Activated T-helper 1 cell treated with anti-CD3 and anti-CD28 coated beads, Interleukin-12 subunit alpha, Interleukin-12 subunit beta, Interleukin-2, Interleukin-4 antibody, amounts not matched to agents 30 ng/mL and 10 ng/mL and 1 ng/mL, durations not matched to agents 14 hours and 24 hours and 36 hours (primary cell): ENCODE measurements at regions not wholly inside any gene's neighbourhood (a gene's known extent, or its start where the extent isn't known, plus 50 kb on each side); places are given as distances from the start of the nearest gene placed in this dataset.

Experiments used
- DNase-seq: peaks from one replicate; pipeline ENCODE4 v3.0.0; 2021; ENCODE audit warnings: low spot score
- H3K27ac Mint-ChIP-seq: one replicate; pipeline ENCODE4 v1.8.0; 2021; ENCODE audit warnings: mild to moderate bottlenecking, mixed read lengths
- H3K27me3 Mint-ChIP-seq: one replicate; pipeline ENCODE4 v1.8.0; 2022; ENCODE audit warnings: mild to moderate bottlenecking, moderate library complexity, mixed read lengths; ENCODE audit not compliant: insufficient read depth
- H3K36me3 Mint-ChIP-seq: one replicate; pipeline ENCODE4 v1.8.0; 2021; ENCODE audit warnings: low read depth, mixed read lengths
- H3K4me1 Mint-ChIP-seq: one replicate; pipeline ENCODE4 v1.8.0; 2021; ENCODE audit warnings: low read depth, mixed read lengths
- H3K4me3 Mint-ChIP-seq: one replicate; pipeline ENCODE4 v1.8.0; 2021; ENCODE audit warnings: mild to moderate bottlenecking, moderate library complexity, mixed read lengths
- H3K9me3 Mint-ChIP-seq: one replicate; pipeline ENCODE4 v1.8.0; 2021; ENCODE audit warnings: mixed read lengths
- intact Hi-C: fragments of 100-400 bp; cut with micrococcal nuclease; formaldehyde crosslinking; loops from one replicate; pipeline ENCODE4 v1.15.1; 2024

DNA sequence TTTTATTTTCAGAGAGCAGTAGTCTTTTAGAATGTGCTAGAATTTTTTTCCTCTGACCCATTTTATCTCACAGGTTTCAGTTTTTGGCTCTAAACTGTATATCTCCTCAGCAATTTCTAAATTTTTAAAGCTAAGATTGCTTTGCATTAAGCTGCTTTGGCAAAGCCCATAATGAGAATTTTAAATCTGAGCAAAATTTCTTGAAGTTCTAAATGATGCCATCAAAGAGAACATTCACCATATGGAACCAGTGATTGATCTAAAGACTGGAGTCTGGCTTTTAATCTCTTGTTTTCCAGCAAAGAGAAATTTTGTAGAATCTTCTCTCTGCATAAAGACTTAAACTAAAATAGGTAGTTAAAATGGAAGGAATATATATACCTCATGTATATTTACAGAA lies 313.6 kb downstream of the TBC1D32 start:
- Mint-ChIP-seq H3K27me3 (no peaks in the 10 kb centered on the region), H3K36me3 (no peaks in the 10 kb centered on the region), H3K4me3 (no peak overlapping the region), H3K27ac (no peak overlapping the region), H3K4me1 (no peaks in the 10 kb centered on the region), H3K9me3 (peaks cover 11% of the 10 kb centered on the region)
- DNase-seq = no peak
- intact Hi-C loops = no loop called here

DNA sequence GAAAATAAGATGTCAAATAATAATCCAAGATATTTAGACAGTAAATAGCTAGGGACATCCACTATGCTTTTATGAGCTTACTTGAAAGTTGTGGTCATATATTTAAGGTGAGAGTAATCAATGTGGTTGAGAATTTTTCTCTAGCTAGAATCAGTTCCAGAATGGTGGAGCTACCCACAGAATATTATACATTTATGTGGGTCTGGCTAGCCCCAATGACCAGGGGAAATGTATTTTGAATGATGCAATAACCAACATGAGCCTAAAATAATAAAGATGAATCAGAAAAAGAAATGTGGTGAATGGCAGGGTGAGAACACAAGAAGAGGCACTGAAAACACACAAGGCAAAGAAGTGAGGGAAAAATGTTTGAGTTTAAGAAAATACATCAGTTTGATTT lies 325.7 kb downstream of the TBC1D32 start:
- H3K9me3 Mint-ChIP-seq = peaks cover 4% of the 10 kb centered on the region
- no peaks in the 10 kb centered on the region for H3K4me1 Mint-ChIP-seq
- H3K27ac Mint-ChIP-seq = no peak overlapping the region
- intact Hi-C loops = no loop called here
- no peak for DNase-seq
- H3K36me3 Mint-ChIP-seq = no peaks in the 10 kb centered on the region
- H3K27me3 Mint-ChIP-seq = no peaks in the 10 kb centered on the region
- H3K4me3 Mint-ChIP-seq = no peak overlapping the region

DNA sequence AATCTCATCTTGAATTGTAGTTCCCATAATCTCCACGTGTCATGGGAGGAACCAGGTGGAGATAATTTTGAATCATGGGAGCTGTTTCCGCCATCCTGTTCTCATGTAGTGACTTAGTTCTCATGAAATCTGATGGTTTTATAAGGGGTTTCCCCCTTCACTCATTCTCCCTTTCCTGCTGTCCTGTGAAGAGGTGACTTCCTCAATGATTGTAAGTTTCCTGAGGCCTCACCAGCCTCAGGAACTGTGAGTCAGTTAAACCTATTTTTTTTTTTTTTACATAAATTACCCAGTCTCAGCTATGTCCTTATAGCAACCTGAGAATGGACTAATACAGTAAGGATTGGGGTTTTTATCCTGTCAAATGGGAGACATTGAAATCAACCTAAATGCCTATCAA lies 328.3 kb downstream of the TBC1D32 start:
- H3K4me3 Mint-ChIP-seq = no peak overlapping the region
- intact Hi-C loops = no loop called here
- H3K36me3 Mint-ChIP-seq = no peaks in the 10 kb centered on the region
- peaks cover 4% of the 10 kb centered on the region for H3K9me3 Mint-ChIP-seq
- no peak overlapping the region for H3K27ac Mint-ChIP-seq
- DNase-seq = no peak
- H3K4me1 Mint-ChIP-seq = no peaks in the 10 kb centered on the region
- no peaks in the 10 kb centered on the region for H3K27me3 Mint-ChIP-seq

DNA sequence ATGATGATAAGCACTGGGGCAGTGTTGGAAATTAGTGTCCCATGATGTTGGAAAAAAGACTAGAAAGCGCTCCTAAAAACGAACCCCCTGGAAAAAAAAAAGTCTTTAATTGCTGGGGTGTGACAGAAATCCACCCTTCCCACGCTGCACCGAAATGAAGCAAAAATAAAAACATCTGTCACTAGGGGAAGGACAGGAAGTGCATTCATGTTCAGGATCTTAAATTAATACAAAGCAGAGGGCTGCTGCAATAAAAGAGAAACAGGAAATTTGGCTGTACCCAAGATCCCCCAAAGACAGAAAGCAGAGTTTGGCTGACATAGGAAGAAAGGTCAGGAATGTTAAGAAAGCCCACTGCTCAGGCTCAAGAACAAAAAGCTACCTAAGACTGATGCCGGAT lies 333.9 kb downstream of the TBC1D32 start:
- intact Hi-C loops = no loop called here
- H3K27ac Mint-ChIP-seq = no peak overlapping the region

DNA sequence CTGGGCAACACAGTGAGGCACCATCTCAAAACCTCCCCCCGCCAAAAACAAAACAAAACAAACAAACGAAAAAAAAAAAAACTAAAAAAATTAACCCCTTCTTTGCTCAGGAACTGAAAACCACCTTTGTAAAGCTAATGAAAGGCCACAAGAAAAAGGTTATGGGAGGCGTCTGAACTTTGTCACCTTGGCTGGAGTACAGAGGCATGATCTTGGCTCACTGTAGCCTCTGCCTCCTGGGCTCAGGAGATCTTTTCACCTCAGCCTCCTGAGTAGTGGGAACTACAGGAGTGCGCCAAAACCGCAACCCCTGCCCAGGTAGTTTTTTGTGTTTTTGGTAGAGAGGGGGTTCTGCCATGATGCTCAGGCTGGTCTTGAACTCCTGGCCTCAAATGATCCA lies 337.9 kb downstream of the TBC1D32 start:
- no peak overlapping the region for H3K27ac Mint-ChIP-seq
- H3K27me3 Mint-ChIP-seq = no peaks in the 10 kb centered on the region
- H3K4me1 Mint-ChIP-seq = no peaks in the 10 kb centered on the region
- intact Hi-C loops = no loop called here
- H3K4me3 Mint-ChIP-seq = no peak overlapping the region
- no peak for DNase-seq
- H3K9me3 Mint-ChIP-seq = no peaks in the 10 kb centered on the region
- H3K36me3 Mint-ChIP-seq = no peaks in the 10 kb centered on the region

More for the DNA sequence above, 333.9 kb downstream of the TBC1D32 start:
- H3K27me3 Mint-ChIP-seq = no peaks in the 10 kb centered on the region
- H3K4me3 Mint-ChIP-seq = no peak overlapping the region
- no peaks in the 10 kb centered on the region for H3K9me3 Mint-ChIP-seq
- H3K36me3 Mint-ChIP-seq = no peaks in the 10 kb centered on the region
- no peaks in the 10 kb centered on the region for H3K4me1 Mint-ChIP-seq
- no peak for DNase-seq

DNA sequence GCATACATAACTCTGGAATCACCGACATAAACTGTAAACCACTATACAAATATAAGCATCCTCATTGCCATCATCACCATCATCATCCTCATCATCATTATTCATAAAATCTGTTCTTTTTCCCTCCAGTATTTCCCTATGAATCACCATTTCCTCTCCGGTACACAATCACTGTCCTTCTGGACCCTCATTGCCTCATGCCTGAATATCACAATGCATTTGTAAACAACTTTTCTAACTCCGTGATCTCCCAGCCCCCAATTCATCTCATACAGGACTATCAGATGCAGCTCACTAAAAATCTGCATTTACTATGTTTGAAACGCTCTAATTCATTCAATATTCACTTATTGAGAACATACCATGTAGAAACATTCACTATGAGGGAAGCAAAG lies 339.7 kb downstream of the TBC1D32 start:
- Mint-ChIP-seq H3K4me3 (no peak overlapping the region), H3K36me3 (no peaks in the 10 kb centered on the region), H3K4me1 (no peaks in the 10 kb centered on the region), H3K27ac (no peak overlapping the region), H3K27me3 (no peaks in the 10 kb centered on the region), H3K9me3 (no peaks in the 10 kb centered on the region)
- DNase-seq = no peak
- intact Hi-C loops = no loop called here

DNA sequence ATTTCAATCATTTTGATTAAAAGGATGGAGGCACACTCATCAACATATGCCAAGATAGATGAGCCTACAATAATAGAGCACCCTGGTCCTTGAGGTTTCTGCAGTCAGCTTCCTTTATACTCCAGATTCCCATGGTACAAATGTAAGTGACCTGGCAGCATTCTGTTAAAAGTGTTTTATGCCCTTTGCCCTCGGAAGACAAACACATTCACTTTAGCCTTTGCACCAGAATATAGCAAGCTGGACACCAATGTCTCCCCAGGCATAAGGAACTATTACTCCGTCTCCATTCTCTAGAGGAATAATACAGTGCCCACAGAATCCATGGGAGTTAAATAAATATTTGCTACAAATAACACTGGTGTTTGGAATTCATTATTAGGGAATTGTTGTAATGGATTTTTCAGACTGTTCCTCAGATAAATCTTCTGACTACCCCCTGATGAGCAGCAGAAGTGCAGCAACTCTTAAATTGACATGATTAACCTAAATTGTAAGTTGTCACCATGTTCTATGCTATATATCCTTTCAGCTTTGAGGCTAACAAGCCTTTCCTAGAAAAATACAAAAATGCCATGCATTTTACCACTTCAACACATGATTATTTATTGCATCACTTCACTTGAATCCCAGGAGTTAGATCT lies 340.2 kb downstream of the TBC1D32 start:
- Mint-ChIP-seq H3K9me3 (no peaks in the 10 kb centered on the region), H3K27me3 (no peaks in the 10 kb centered on the region)

DNA sequence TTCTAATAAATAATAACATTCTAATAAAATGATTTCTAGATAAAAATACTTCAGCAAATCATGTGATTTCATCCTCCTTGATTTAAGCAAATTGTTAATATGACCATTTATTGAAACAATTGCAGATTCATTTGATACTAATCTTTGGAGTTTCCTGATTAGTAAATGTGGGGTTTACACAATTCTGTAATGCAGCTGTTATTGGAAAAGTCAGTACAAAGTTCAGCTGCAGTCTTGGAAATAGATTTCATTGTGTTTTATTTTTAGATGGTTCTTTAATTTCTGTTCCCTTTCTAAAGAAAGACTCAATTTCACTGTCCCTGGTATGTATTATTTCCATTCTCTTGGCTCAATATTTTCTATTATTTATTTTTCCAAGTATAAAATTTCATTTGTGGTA lies 342.0 kb downstream of the TBC1D32 start:
- intact Hi-C loops = no loop called here
- no peaks in the 10 kb centered on the region for H3K27me3 Mint-ChIP-seq
- H3K4me3 Mint-ChIP-seq = no peak overlapping the region
- no peaks in the 10 kb centered on the region for H3K9me3 Mint-ChIP-seq
- no peak overlapping the region for H3K27ac Mint-ChIP-seq
- DNase-seq = no peak
- H3K4me1 Mint-ChIP-seq = no peaks in the 10 kb centered on the region
- H3K36me3 Mint-ChIP-seq = no peaks in the 10 kb centered on the region

More for the DNA sequence above, 340.2 kb downstream of the TBC1D32 start:
- Mint-ChIP-seq H3K27ac (no peak overlapping the region), H3K4me3 (no peak overlapping the region), H3K4me1 (no peaks in the 10 kb centered on the region), H3K36me3 (no peaks in the 10 kb centered on the region)
- intact Hi-C loops = no loop called here
- DNase-seq = no peak

DNA sequence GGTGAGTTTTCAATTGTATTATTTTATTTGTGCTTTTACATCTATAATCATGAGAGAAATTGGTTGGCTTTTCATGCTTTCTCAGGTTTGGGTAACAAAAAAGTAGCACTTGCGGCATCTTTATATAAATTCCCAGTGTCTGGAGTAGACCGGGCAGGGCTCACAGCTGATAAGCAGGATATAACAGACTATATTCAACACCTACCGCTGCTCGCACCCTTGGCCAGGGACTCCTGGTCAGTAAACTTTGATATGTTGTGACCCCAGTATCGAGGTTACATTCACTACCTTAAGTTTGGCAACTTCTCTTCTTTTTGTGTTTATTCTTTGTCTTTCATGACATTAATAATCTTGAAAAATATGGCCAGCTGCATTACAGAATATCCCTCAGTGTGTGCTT lies 343.4 kb downstream of the TBC1D32 start:
- no peaks in the 10 kb centered on the region for H3K27me3 Mint-ChIP-seq
- H3K36me3 Mint-ChIP-seq = no peaks in the 10 kb centered on the region
- no peaks in the 10 kb centered on the region for H3K4me1 Mint-ChIP-seq
- H3K4me3 Mint-ChIP-seq = no peak overlapping the region
- H3K9me3 Mint-ChIP-seq = no peaks in the 10 kb centered on the region
- H3K27ac Mint-ChIP-seq = no peak overlapping the region
- intact Hi-C loops = no loop called here
- DNase-seq = no peak

DNA sequence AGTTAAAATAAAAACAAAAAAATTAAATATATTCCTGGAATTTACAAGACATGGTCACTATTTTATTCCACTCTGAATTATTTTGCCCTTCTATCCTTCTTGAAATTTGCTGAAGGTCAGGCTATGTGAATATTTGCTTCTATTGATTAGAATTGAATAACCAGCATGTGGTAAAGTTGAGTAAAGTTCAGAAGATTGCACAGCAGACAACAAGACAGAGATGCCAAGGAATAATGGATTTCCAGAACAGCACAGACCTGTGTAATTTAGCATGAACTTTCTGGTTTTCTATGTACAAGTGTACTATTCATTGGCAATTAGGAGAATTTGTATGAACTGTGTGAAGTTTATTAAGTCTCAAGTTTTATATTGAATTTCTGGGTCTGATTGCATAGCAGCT lies 352.4 kb downstream of the TBC1D32 start:
- intact Hi-C loops = no loop called here
- Mint-ChIP-seq H3K36me3 (no peaks in the 10 kb centered on the region), H3K9me3 (no peaks in the 10 kb centered on the region), H3K27me3 (peaks cover 2% of the 10 kb centered on the region), H3K4me3 (no peak overlapping the region), H3K27ac (no peak overlapping the region), H3K4me1 (no peaks in the 10 kb centered on the region)
- DNase-seq = no peak

DNA sequence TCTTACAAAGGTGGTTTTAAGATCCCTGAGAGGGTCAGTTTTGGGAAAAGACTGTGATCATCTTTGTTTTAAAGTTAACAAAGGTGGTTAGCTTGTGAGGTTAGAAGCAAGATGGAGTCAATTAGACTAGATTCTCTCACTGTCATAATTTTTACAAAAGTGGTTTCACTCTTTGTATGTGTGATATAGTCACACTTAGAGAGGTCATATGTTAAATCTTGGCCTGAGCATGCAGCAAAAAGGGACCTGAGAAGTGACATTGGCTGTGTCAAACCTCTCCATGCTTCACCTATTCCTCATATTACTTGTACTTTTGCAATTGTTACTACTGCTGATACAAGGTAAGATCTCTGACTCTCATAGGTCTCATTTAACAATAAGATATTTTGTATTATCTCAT lies 368.0 kb downstream of the TBC1D32 start:
- intact Hi-C loops = no loop called here
- no peak for DNase-seq
- H3K4me1 Mint-ChIP-seq = no peaks in the 10 kb centered on the region
- H3K4me3 Mint-ChIP-seq = no peak overlapping the region
- no peak overlapping the region for H3K27ac Mint-ChIP-seq
- H3K9me3 Mint-ChIP-seq = no peaks in the 10 kb centered on the region
- H3K36me3 Mint-ChIP-seq = no peaks in the 10 kb centered on the region
- no peaks in the 10 kb centered on the region for H3K27me3 Mint-ChIP-seq

DNA sequence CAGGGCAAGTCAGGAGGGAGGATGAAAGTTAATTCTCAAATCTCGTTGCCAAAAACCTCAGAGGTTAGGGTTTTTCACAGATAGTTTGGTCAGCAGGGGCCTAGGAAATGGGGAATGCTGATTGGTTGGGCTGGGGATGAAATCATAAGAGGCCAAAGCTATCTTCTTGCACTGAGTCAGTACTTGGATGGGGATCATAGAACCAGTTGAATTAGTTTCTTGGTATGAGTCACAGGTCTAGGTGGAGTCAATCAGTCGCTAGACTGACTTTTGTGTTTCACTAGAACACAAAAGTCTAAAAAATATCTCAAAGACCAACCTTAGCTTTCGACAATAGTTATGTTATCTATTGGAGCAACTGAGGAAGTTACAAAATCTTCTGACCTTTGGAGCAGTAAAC lies 368.5 kb downstream of the TBC1D32 start:
- H3K4me1 Mint-ChIP-seq = no peaks in the 10 kb centered on the region
- H3K27ac Mint-ChIP-seq = no peak overlapping the region
- intact Hi-C loops = no loop called here
- no peaks in the 10 kb centered on the region for H3K27me3 Mint-ChIP-seq
- no peaks in the 10 kb centered on the region for H3K9me3 Mint-ChIP-seq
- no peak for DNase-seq
- H3K4me3 Mint-ChIP-seq = no peak overlapping the region
- no peaks in the 10 kb centered on the region for H3K36me3 Mint-ChIP-seq

DNA sequence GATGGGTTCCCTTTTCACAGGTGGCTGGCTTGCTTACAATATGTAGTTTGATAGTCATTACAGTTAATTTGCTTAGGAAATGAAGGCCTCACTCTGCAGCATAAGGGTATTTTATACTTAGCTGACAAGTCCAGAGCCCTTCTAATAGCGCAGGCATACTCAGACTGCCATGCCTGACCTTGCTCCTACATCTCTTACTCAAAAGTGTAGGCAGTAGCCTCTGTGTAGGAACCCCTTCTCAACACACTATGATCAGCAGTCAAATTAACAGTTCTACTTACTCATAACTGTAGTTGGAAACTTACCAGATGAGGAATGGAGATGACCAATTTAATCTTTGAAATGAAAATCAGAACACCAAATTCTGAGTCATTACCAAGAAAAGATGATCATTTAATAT lies 373.5 kb downstream of the TBC1D32 start:
- DNase-seq = no peak
- intact Hi-C loops = no loop called here
- Mint-ChIP-seq H3K4me1 (no peaks in the 10 kb centered on the region), H3K36me3 (no peaks in the 10 kb centered on the region), H3K9me3 (no peaks in the 10 kb centered on the region), H3K27ac (no peak overlapping the region), H3K27me3 (no peaks in the 10 kb centered on the region), H3K4me3 (no peak overlapping the region)

DNA sequence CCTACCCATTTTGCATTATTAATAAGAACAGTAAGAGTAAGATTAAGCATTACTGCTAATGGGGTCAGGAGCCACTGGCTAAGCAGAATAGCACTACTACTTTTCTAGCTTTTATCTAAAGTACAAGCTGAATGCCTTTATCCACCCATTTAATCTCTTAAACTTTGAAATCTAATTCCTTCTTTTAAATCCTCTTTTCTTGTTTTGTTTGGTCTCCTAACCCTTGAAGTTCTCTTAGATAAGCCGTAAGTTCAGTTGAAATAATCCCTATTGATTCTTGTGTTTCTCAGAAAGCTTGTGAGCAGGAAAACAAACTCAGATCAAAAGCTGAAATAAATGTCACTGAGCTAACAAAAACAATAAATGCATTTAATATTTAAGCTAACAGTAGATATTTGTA lies 380.2 kb downstream of the TBC1D32 start:
- Mint-ChIP-seq H3K27ac (no peak overlapping the region), H3K36me3 (no peaks in the 10 kb centered on the region), H3K4me1 (no peaks in the 10 kb centered on the region), H3K9me3 (no peaks in the 10 kb centered on the region), H3K4me3 (no peak overlapping the region), H3K27me3 (no peaks in the 10 kb centered on the region)
- DNase-seq = no peak
- intact Hi-C loops = no loop called here
